NCI-H345 treated with DMSO at 0.1 percent for 48 hours (cell line): ENCODE measurements at regions not wholly inside any gene's neighbourhood (a gene's known extent, or its start where the extent isn't known, plus 50 kb on each side); places are given as distances from the start of the nearest gene placed in this dataset.

ENCODE experiments used
- DNase-seq: peaks from one replicate; lab custom pipeline; 2025; ENCODE audit not compliant: unreplicated experiment; lab: John Stamatoyannopoulos, UW

- DNase-seq: no peak
Measured at GRCh38 chr16:82360024-82360783, 190.2 kb upstream of the MPHOSPH6 start.

GRCh38 chr16:82358606-82359221, 188.7 kb upstream of the MPHOSPH6 start:
- no peak for DNase-seq

- no peak for DNase-seq
Measured at GRCh38 chr16:82358161-82358560, 188.1 kb upstream of the MPHOSPH6 start.

GRCh38 chr16:82357237-82357636, 187.2 kb upstream of the MPHOSPH6 start:
- DNase-seq: no peak

GRCh38 chr16:82350560-82350959, 180.5 kb upstream of the MPHOSPH6 start:
- no peak for DNase-seq

- DNase-seq: no peak
Measured at GRCh38 chr16:82345318-82345717, 175.3 kb upstream of the MPHOSPH6 start.

GRCh38 chr16:82344157-82344556, 174.1 kb upstream of the MPHOSPH6 start:
- DNase-seq: peak; percentile 6

GRCh38 chr16:82341146-82341669, 171.2 kb upstream of the MPHOSPH6 start:
- DNase-seq: no peak

- DNase-seq: no peak
Measured at GRCh38 chr16:82340531-82340930, 170.5 kb upstream of the MPHOSPH6 start.

GRCh38 chr16:82337355-82337754, 167.3 kb upstream of the MPHOSPH6 start:
- no peak for DNase-seq

GRCh38 chr16:82331974-82332750, 162.1 kb upstream of the MPHOSPH6 start:
- DNase-seq: peak; percentile 26

- DNase-seq: no peak
Measured at GRCh38 chr16:82331397-82331796, 161.4 kb upstream of the MPHOSPH6 start.

GRCh38 chr16:82329504-82330192, 159.6 kb upstream of the MPHOSPH6 start:
- DNase-seq: peak; percentile 92

GRCh38 chr16:82328881-82329469, 159.0 kb upstream of the MPHOSPH6 start:
- no peak for DNase-seq

- DNase-seq: no peak
Measured at GRCh38 chr16:82323171-82323570, 153.1 kb upstream of the MPHOSPH6 start.

GRCh38 chr16:82322177-82322576, 152.2 kb upstream of the MPHOSPH6 start:
- DNase-seq: no peak

- DNase-seq: no peak
Measured at GRCh38 chr16:82319038-82319437, 149.0 kb upstream of the MPHOSPH6 start.

GRCh38 chr16:82317411-82318167, 147.6 kb upstream of the MPHOSPH6 start:
- no peak for DNase-seq

GRCh38 chr16:82313754-82314153, 143.7 kb upstream of the MPHOSPH6 start:
- DNase-seq: no peak

- DNase-seq: no peak
Measured at GRCh38 chr16:82311528-82311927, 141.5 kb upstream of the MPHOSPH6 start.
